Adrenal gland (tissue), 9 donors: ENCODE measurements at regions not wholly inside any gene's neighbourhood (a gene's known extent, or its start where the extent isn't known, plus 50 kb on each side); places are given as distances from the start of the nearest gene placed in this dataset.
A peak's percentile ranks its signal among the peaks of the same experiment; 100 is the strongest.

Experiments used
- DNase-seq, 7 donors: peaks; one replicate each; pipeline ENCODE4 v3.0.0-alpha.2; 2019 to 2020
- H3K27ac ChIP-seq, 5 donors: fragments of 200-600 bp; sonication (generic) in 4 of 5; 1 replicate in 3 of 5; 2 replicates in 2 of 5; pipeline versions ENCODE4 v1.5.1 to v1.8.0; 2016 to 2020; ENCODE audit warnings: mild to moderate bottlenecking in 1 of 5
- H3K27me3 ChIP-seq: fragments of 200-600 bp; 2 replicates; pipeline ENCODE4 v1.8.0; 2021
- H3K36me3 ChIP-seq, 2 donors: fragments of 200-600 bp; replicated peaks in 1 of 2; 1 replicate in 1 of 2; 2 replicates in 1 of 2; pipeline versions ENCODE4 v1.5.1 to v1.8.0; 2018 to 2022
- H3K4me1 ChIP-seq, 2 donors: fragments of 200-600 bp; replicated peaks in 1 of 2; 1 replicate in 1 of 2; 2 replicates in 1 of 2; pipeline versions ENCODE4 v1.5.1 to v1.8.0; 2018 to 2021
- H3K4me3 ChIP-seq, 4 donors: fragments of 200-600 bp; sonication (generic) in 3 of 4; one replicate each; pipeline ENCODE4 v1.5.1; 2016 to 2018
- H3K9me3 ChIP-seq, 3 donors: fragments of 200-600 bp; sonication (generic) in 1 of 3; replicated peaks in 1 of 3; 1 replicate in 2 of 3; 2 replicates in 1 of 3; pipeline versions ENCODE4 v1.5.1 to v1.8.0; 2016 to 2021
- POLR2A ChIP-seq, 2 donors: fragments of 450-650 bp; IDR thresholded peaks; one replicate each; pipeline ENCODE4 v1.6.1; 2017; ENCODE audit warnings: antibody characterized with exemption in 2 of 2, mild to moderate bottlenecking in 2 of 2, moderate library complexity in 1 of 2
- WGBS, 4 donors: extraction: QIAGEN DNeasy Blood & Tissue Kit in 2 of 4; methylation state at CpG; one replicate each; pipeline versions ENCODE4 v1.1.5 to v1.1.7; 2013 to 2017; 5-methylcytosine and 5-hydroxymethylcytosine counted together
- intact Hi-C, 2 donors: fragments of 100-400 bp; cut with DNase I; formaldehyde crosslinking; loops; one replicate each; pipeline versions ENCODE4 v1.14.1 to v1.15.0; 2022 to 2023
- TF ChIP-seq, protein P1 (sequence below), 6 experiments: fragments of 450-650 bp in 4 of 6; fragments of 200-600 bp in 2 of 6; sonication (generic) in 1 of 6; IDR thresholded peaks; 1 replicate in 5 of 6; 2 replicates in 1 of 6; pipeline versions ENCODE4 v1.5.1 to v1.8.0; 2016 to 2021; ENCODE audit warnings: antibody characterized with exemption in 6 of 6, mild to moderate bottlenecking in 2 of 6, moderate library complexity in 1 of 6
- donor health status: healthy with polysubstance abuse.
- donor health status: Bipolar disorder and iron deficiency.
- donor health status: DM: yes; HTN: yes; CAD: no.
- donor health status: DM: no; HTN: no; CAD: no.
- donor health status: DM: no; HTN: no; CAD: no.

DNA sequence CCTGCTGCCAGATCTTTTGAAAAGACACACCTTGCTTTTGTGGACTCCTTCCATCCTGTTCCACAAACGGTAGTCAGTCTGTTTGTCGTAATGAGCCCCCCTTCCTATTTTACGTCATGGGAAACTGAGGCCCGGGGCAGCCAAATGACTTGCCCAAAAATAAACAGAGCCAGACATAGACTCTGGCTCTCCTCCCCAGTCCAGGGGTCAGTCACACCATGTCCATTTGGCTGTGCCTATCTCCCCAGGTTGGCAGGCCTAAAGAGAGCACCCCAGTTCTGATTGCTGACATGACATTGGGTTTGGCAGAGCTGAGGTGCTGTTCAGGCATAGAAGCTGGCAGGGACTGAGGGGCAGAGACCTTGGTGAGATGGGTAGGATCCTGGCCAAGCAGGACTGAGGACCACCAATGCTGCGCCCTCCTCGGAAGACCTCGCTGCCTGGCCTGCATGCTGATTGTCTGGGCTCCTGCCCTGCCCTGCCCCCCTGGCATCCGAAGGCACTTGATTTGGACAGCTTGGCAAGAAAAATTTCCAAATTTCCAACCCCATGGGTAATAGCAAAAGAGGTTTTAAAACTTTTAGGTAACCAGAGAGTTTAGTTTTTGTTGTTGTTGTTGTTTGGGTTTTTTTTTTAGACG lies 335.4 kb downstream of the DYSF start:
- no peaks in the 10 kb centered on the region for H3K4me1 ChIP-seq
- WGBS, 4 donors: 85 to 92% (median 89%) methylated on average over 7 to 9 of the region's 9 CpGs
- peak in 1 of 7 donors; percentile 14 for DNase-seq
- intact Hi-C loops: no loop called here
- no peaks in the 10 kb centered on the region for H3K36me3 ChIP-seq
- no peak overlapping the region for H3K4me3 ChIP-seq
- H3K9me3 ChIP-seq: no peaks in the 10 kb centered on the region
- no peak overlapping the region for H3K27ac ChIP-seq
- TF ChIP-seq POLR2A (IDR thresholded peaks at IDR 0.05): no peak
- TF ChIP-seq, protein P1, sequence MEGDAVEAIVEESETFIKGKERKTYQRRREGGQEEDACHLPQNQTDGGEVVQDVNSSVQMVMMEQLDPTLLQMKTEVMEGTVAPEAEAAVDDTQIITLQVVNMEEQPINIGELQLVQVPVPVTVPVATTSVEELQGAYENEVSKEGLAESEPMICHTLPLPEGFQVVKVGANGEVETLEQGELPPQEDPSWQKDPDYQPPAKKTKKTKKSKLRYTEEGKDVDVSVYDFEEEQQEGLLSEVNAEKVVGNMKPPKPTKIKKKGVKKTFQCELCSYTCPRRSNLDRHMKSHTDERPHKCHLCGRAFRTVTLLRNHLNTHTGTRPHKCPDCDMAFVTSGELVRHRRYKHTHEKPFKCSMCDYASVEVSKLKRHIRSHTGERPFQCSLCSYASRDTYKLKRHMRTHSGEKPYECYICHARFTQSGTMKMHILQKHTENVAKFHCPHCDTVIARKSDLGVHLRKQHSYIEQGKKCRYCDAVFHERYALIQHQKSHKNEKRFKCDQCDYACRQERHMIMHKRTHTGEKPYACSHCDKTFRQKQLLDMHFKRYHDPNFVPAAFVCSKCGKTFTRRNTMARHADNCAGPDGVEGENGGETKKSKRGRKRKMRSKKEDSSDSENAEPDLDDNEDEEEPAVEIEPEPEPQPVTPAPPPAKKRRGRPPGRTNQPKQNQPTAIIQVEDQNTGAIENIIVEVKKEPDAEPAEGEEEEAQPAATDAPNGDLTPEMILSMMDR (IDR thresholded peaks at IDR 0.05): no peak
- no peaks in the 10 kb centered on the region for H3K27me3 ChIP-seq

DNA sequence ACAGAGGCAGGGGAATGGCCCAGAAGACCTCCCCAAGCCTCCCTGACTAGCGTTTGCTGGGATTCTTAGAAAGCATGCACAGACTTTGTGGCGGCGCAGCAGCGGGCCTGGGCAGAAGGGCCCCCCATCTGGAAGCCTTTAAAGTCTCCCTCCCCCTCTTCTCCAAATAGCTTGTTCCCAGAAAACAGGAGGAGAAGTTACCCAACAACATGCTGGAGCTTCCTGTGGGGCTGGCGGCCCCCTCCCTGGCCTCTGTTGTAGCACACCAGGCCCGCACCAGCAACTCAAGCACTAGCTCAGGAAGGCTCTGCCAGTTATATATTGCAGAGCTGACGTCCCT lies 334.8 kb downstream of the DYSF start:
- Histone ChIP-seq H3K36me3 (no peaks in the 10 kb centered on the region), H3K4me3 (no peak overlapping the region), H3K9me3 (no peaks in the 10 kb centered on the region), H3K27ac (no peak overlapping the region), H3K4me1 (no peaks in the 10 kb centered on the region), H3K27me3 (no peaks in the 10 kb centered on the region)
- TF ChIP-seq, protein P1 (IDR thresholded peaks at IDR 0.05): no peak
- no peak for TF ChIP-seq POLR2A (IDR thresholded peaks at IDR 0.05)
- WGBS, 4 donors: 82 to 92% (median 87%) methylated on average over 5 to 7 of the region's 7 CpGs
- DNase-seq: peak in 1 of 7 donors; percentile 13
- intact Hi-C loops: no loop called here

DNA sequence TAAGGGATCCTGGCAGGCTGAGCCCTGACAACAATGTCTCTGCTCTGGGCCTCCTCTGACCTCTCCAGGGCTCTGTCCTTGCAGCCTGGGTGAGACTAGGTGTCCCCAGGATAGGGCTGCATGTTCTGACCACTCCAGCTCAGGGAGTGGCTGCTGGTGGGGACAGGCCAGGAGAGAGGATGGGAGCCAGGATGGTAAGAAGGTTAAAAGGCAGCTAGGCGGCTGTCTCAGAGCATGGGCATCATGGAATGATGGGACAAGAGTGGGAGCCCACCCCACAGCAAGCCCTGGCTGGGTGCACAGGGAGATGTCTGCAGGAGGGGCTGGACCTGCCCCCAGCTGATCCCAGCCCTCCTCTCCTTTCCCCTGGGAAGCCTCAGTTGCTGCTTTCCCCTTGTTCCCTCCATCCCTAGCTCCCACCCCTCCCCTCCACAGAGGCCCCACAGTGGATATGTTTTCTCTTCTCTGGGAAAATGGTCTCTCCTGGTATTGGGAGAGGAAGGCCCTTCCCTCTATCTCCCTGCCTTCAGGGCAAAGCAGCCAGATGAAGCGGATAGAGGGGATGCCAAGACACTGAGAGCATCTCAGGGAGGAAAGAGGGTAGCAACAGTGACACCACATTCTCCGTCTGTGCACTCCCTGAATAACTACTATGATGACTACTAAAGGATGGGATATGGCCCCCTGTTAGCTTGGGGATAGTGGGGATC lies 334.3 kb downstream of the DYSF start:
- intact Hi-C loops: no loop called here
- Histone ChIP-seq H3K9me3 (no peaks in the 10 kb centered on the region), H3K27ac (no peak overlapping the region), H3K4me3 (no peak overlapping the region), H3K4me1 (no peaks in the 10 kb centered on the region), H3K36me3 (no peaks in the 10 kb centered on the region), H3K27me3 (no peaks in the 10 kb centered on the region)
- no peak for TF ChIP-seq POLR2A (IDR thresholded peaks at IDR 0.05)
- TF ChIP-seq, protein P1 (IDR thresholded peaks at IDR 0.05): no peak
- peak in 1 of 7 donors; percentile 10 for DNase-seq
- WGBS, 4 donors: 84 to 94% (median 89%) methylated on average over 3 of the region's 3 CpGs

DNA sequence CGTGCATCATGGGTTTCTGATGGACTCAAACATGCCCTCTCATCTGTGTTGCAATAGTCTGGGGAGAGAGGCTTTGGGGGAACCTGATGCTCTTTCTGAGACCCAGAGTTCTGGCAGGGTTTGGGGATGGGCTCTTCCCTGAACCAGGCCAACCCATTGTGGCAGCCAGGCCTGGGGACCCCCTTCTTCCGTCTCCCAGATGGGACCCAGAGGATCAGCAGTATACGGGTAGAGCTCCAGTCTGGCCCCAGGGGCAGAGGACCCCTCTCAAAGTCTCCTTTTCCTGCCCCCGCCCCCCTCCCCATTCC lies 333.7 kb downstream of the DYSF start:
- Histone ChIP-seq H3K4me3 (no peak overlapping the region), H3K27me3 (no peaks in the 10 kb centered on the region), H3K27ac (no peak overlapping the region), H3K9me3 (no peaks in the 10 kb centered on the region), H3K4me1 (no peaks in the 10 kb centered on the region), H3K36me3 (no peaks in the 10 kb centered on the region)
- 90 to 97% (median 91%) methylated on average over 2 to 4 of the region's 4 CpGs for WGBS, 4 donors
- intact Hi-C loops: no loop called here
- TF ChIP-seq, protein P1 (IDR thresholded peaks at IDR 0.05): no peak
- no peak for TF ChIP-seq POLR2A (IDR thresholded peaks at IDR 0.05)
- DNase-seq: peak in 1 of 7 donors; percentile 35
